ENCODE measurements at regions not wholly inside any gene's neighbourhood (a gene's known extent, or its start where the extent isn't known, plus 50 kb on each side); places are given as distances from the start of the nearest gene placed in this dataset.

- DNase-seq (ENCODE audit: low spot score) = no peak
Observed at GRCh38 chr13:61030445-61030844, 385.2 kb downstream of the PCDH20 start.

GRCh38 chr13:61029064-61029463, 386.6 kb downstream of the PCDH20 start:
- DNase-seq (ENCODE audit: low spot score) = no peak

- no peak for DNase-seq (ENCODE audit: low spot score)
Observed at GRCh38 chr13:61024046-61024445, 391.6 kb downstream of the PCDH20 start.

GRCh38 chr13:61021838-61022237, 393.8 kb downstream of the PCDH20 start:
- DNase-seq (ENCODE audit: low spot score) = no peak

GRCh38 chr13:61013796-61014195, 401.9 kb downstream of the PCDH20 start:
- DNase-seq (ENCODE audit: low spot score) = no peak

GRCh38 chr13:61010358-61010757, 405.3 kb downstream of the PCDH20 start:
- DNase-seq (ENCODE audit: low spot score) = no peak

GRCh38 chr13:61002686-61003085, 413.0 kb downstream of the PCDH20 start:
- DNase-seq (ENCODE audit: low spot score) = no peak

- DNase-seq (ENCODE audit: low spot score) = no peak
Observed at GRCh38 chr13:60990032-60990733, 425.5 kb downstream of the PCDH20 start.

GRCh38 chr13:60986301-60986700, 429.3 kb downstream of the PCDH20 start:
- DNase-seq (ENCODE audit: low spot score) = no peak

GRCh38 chr13:60981407-60981806, 434.2 kb downstream of the PCDH20 start:
- no peak for DNase-seq (ENCODE audit: low spot score)

GRCh38 chr13:60976367-60976766, 439.3 kb downstream of the PCDH20 start:
- no peak for DNase-seq (ENCODE audit: low spot score)

- no peak for DNase-seq (ENCODE audit: low spot score)
Observed at GRCh38 chr13:60974296-60974695, 441.4 kb downstream of the PCDH20 start.

- DNase-seq (ENCODE audit: low spot score) = no peak
Observed at GRCh38 chr13:60973529-60973928, 442.1 kb downstream of the PCDH20 start.

GRCh38 chr13:60970736-60971135, 444.9 kb downstream of the PCDH20 start:
- DNase-seq (ENCODE audit: low spot score) = no peak

GRCh38 chr13:60969656-60970055, 446.0 kb downstream of the PCDH20 start:
- DNase-seq (ENCODE audit: low spot score) = no peak

- DNase-seq (ENCODE audit: low spot score) = no peak
Observed at GRCh38 chr13:60959427-60959826, 456.2 kb downstream of the PCDH20 start.

GRCh38 chr13:60957816-60958215, 457.8 kb downstream of the PCDH20 start:
- DNase-seq (ENCODE audit: low spot score) = no peak

- DNase-seq (ENCODE audit: low spot score) = no peak
Observed at GRCh38 chr13:60945396-60945795, 470.3 kb downstream of the PCDH20 start.

GRCh38 chr13:60944863-60945262, 470.8 kb downstream of the PCDH20 start:
- DNase-seq (ENCODE audit: low spot score) = no peak

GRCh38 chr13:60944016-60944415, 471.6 kb downstream of the PCDH20 start:
- no peak for DNase-seq (ENCODE audit: low spot score)

GRCh38 chr13:60936281-60936680, 479.4 kb downstream of the PCDH20 start:
- DNase-seq (ENCODE audit: low spot score) = no peak

- no peak for DNase-seq (ENCODE audit: low spot score)
Observed at GRCh38 chr13:60933638-60934037, 482.0 kb downstream of the PCDH20 start.

GRCh38 chr13:60931858-60932546, 483.6 kb downstream of the PCDH20 start:
- DNase-seq (ENCODE audit: low spot score) = no peak

- no peak for DNase-seq (ENCODE audit: low spot score)
Observed at GRCh38 chr13:60925686-60926085, 490.0 kb downstream of the PCDH20 start.

Measured in H4 (cell line).